SU-DHL-6 (cell line): ENCODE measurements at regions not wholly inside any gene's neighbourhood (a gene's known extent, or its start where the extent isn't known, plus 50 kb on each side); places are given as distances from the start of the nearest gene placed in this dataset.

Source experiments
- H2AFZ ChIP-seq: fragments of 200-600 bp; sonication (generic); 2 replicates; pipeline ENCODE4 v1.6.1; 2014; ENCODE audit warnings: low read depth, mild to moderate bottlenecking, moderate library complexity, mixed read lengths, antibody characterized with exemption, low read length; ENCODE audit not compliant: severe bottlenecking
- H3F3A ChIP-seq: fragments of 200-600 bp; shearing (Covaris generic); 2 replicates; pipeline ENCODE4 v1.6.0; 2016; ENCODE audit warnings: antibody characterized with exemption, mild to moderate bottlenecking; ENCODE audit not compliant: insufficient read depth
- H3K27ac ChIP-seq: fragments of 200-600 bp; sonication (generic); 2 replicates; pipeline ENCODE4 v1.5.1; 2016; ENCODE audit warnings: low read depth, mild to moderate bottlenecking, low read length, moderate library complexity, mixed read lengths
- H3K27me3 ChIP-seq: fragments of 200-600 bp; sonication (generic), shearing (Covaris generic); 2 replicates; pipeline ENCODE4 v1.6.0; 2014; ENCODE audit warnings: mild to moderate bottlenecking, low read length
- H3K36me3 ChIP-seq: fragments of 200-600 bp; sonication (generic); 2 replicates; pipeline ENCODE4 v1.6.1; 2014; ENCODE audit warnings: mild to moderate bottlenecking, low read length, mixed read lengths
- H3K4me2 ChIP-seq: fragments of 300-600, 200-600 bp; shearing (Covaris generic), sonication (generic); 2 replicates; pipeline ENCODE4 v1.6.0; 2014; ENCODE audit warnings: low read length, low read depth, mild to moderate bottlenecking; ENCODE audit not compliant: poor library complexity, severe bottlenecking
- H3K4me3 ChIP-seq: fragments of 200-600 bp; sonication (generic); 2 replicates; pipeline ENCODE4 v1.5.1; 2014; ENCODE audit warnings: antibody characterized with exemption, low read length, mild to moderate bottlenecking, mixed read lengths; ENCODE audit not compliant: insufficient read depth, poor library complexity, severe bottlenecking
- H3K79me2 ChIP-seq: fragments of 200-600 bp; sonication (generic); 2 replicates; pipeline ENCODE4 v1.6.1; 2014; ENCODE audit warnings: mild to moderate bottlenecking, low read length, moderate library complexity; ENCODE audit not compliant: insufficient read depth
- H3K9ac ChIP-seq: fragments of 200-600 bp; sonication (generic); 2 replicates; pipeline ENCODE4 v1.7.0; 2014; ENCODE audit warnings: mild to moderate bottlenecking, low read length
- H3K9me2 ChIP-seq: fragments of 200-600 bp; sonication (generic); replicated peaks from 2 replicates; pipeline ENCODE4 v1.6.1; 2014; ENCODE audit warnings: low read length; ENCODE audit not compliant: insufficient read depth
- H3K9me3 ChIP-seq: fragments of 200-600 bp; sonication (generic); 2 replicates; pipeline ENCODE4 v1.6.1; 2014; ENCODE audit warnings: low read length, mixed read lengths; ENCODE audit not compliant: insufficient read depth
- H4K20me1 ChIP-seq: fragments of 200-600 bp; sonication (generic); 2 replicates; pipeline ENCODE4 v1.6.1; 2014; ENCODE audit warnings: low read depth, mild to moderate bottlenecking, antibody characterized with exemption, low read length, moderate library complexity, mixed read lengths
- CTCF ChIP-seq: fragments of 200-600 bp; sonication (generic); IDR thresholded peaks from one replicate; pipeline ENCODE4 v1.5.1; 2017; ENCODE audit warnings: antibody characterized with exemption, mild to moderate bottlenecking, low read length, moderate library complexity; ENCODE audit not compliant: insufficient read depth, poor library complexity, severe bottlenecking
- EZH2phosphoT487 ChIP-seq: fragments of 200-600 bp; sonication (generic), shearing (Covaris generic); conservative IDR thresholded peaks from 2 replicates; pipeline ENCODE4 v1.6.1; 2018; ENCODE audit warnings: mild to moderate bottlenecking, antibody characterized with exemption, low read length, moderate library complexity, mixed read lengths

GRCh38 chr11:80048513-80048912, 607.7 kb upstream of the TENM4 start:
- no peak overlapping the region for H2AFZ ChIP-seq
- H3K27ac ChIP-seq: no peak overlapping the region
- H3K4me3 ChIP-seq: no peak overlapping the region
- H3K9me2 ChIP-seq: no peaks in the 10 kb centered on the region
- H3K36me3 ChIP-seq: no peaks in the 10 kb centered on the region
- H4K20me1 ChIP-seq: no peaks in the 10 kb centered on the region
- no peak overlapping the region for H3K4me2 ChIP-seq
- TF ChIP-seq EZH2phosphoT487 (no peak), CTCF (no peak)
- no peaks in the 10 kb centered on the region for H3K27me3 ChIP-seq
- no peaks in the 10 kb centered on the region for H3K79me2 ChIP-seq
- no peaks in the 10 kb centered on the region for H3K9me3 ChIP-seq
- H3F3A ChIP-seq: no peaks in the 10 kb centered on the region
- no peak overlapping the region for H3K9ac ChIP-seq

GRCh38 chr11:80041136-80042000, 600.5 kb upstream of the TENM4 start:
- no peak overlapping the region for H3K4me3 ChIP-seq
- no peak for TF ChIP-seq CTCF
- TF ChIP-seq EZH2phosphoT487: no peak
- no peak overlapping the region for H3K27ac ChIP-seq
- no peak overlapping the region for H3K9ac ChIP-seq
- no peaks in the 10 kb centered on the region for H4K20me1 ChIP-seq
- no peaks in the 10 kb centered on the region for H3K9me3 ChIP-seq
- no peak overlapping the region for H2AFZ ChIP-seq
- no peaks in the 10 kb centered on the region for H3K27me3 ChIP-seq
- H3F3A ChIP-seq: no peaks in the 10 kb centered on the region
- H3K79me2 ChIP-seq: no peaks in the 10 kb centered on the region
- H3K36me3 ChIP-seq: no peaks in the 10 kb centered on the region
- no peaks in the 10 kb centered on the region for H3K9me2 ChIP-seq
- H3K4me2 ChIP-seq: no peak overlapping the region

- TF ChIP-seq EZH2phosphoT487 (no peak), CTCF (no peak)
- Histone ChIP-seq H3F3A (no peaks in the 10 kb centered on the region), H3K27ac (no peak overlapping the region), H3K4me3 (no peak overlapping the region), H3K79me2 (no peaks in the 10 kb centered on the region), H3K27me3 (no peaks in the 10 kb centered on the region), H3K36me3 (no peaks in the 10 kb centered on the region), H4K20me1 (no peaks in the 10 kb centered on the region), H3K4me2 (no peak overlapping the region), H2AFZ (no peak overlapping the region), H3K9me2 (no peaks in the 10 kb centered on the region), H3K9ac (no peak overlapping the region), H3K9me3 (no peaks in the 10 kb centered on the region)
Observed at GRCh38 chr11:80034801-80035200, 594.0 kb upstream of the TENM4 start.
